ENCODE measurements at regions not wholly inside any gene's neighbourhood (a gene's known extent, or its start where the extent isn't known, plus 50 kb on each side); places are given as distances from the start of the nearest gene placed in this dataset.

- TF ChIP-seq ARNT (IDR thresholded peaks at IDR 0.05) = no peak
- TF ChIP-seq FOXK2 (IDR thresholded peaks at IDR 0.05) = no peak
- TF ChIP-seq BHLHE40 (IDR thresholded peaks at IDR 0.05; ENCODE audit: borderline replicate concordance) = no peak
- no peak for TF ChIP-seq ZNF384 (IDR thresholded peaks at IDR 0.05)
- no peak for TF ChIP-seq SP1 (IDR thresholded peaks at IDR 0.05)
- no peak for TF ChIP-seq FOXA1 (IDR thresholded peaks at IDR 0.05)
- no peak for TF ChIP-seq SUZ12 (IDR thresholded peaks at IDR 0.05)
- TF ChIP-seq NFRKB (IDR thresholded peaks at IDR 0.05) = no peak
- TF ChIP-seq FOXM1 (IDR thresholded peaks at IDR 0.05; ENCODE audit: borderline replicate concordance) = no peak
Measured at GRCh38 chr11:70655816-70656215, 257.5 kb downstream of the CTTN start.

All from HEK293T (cell line).